ENCODE measurements at regions not wholly inside any gene's neighbourhood (a gene's known extent, or its start where the extent isn't known, plus 50 kb on each side); places are given as distances from the start of the nearest gene placed in this dataset.

DNA sequence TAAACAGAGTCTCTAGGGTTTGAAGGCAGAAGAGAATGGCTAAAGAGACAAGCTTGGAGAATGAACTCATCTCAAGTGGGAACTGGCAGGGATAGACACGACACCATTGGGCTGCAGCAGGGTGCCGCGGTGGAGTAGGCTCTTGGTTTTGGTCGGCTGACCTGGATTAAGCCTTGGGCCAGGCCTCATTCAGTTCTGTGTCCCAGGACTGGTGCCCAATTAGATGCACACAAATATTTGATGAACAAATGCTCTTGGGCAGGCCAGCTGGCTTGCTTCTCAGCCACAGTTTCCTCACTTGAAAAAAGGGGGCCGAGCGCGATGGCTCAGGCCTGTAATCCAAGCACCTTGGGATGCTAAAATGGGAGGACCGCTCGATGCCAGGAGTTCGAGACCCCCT, 53.4 kb upstream of the CITED4 start:
- H3K4me2 ChIP-seq (ENCODE audit: insufficient read depth, low read length), result no peak overlapping the region
- peaks cover 0 to 2% of the 10 kb centered on the region in 2 experiments for H3K27me3 ChIP-seq (ENCODE audit: control insufficient read depth in 2 of 2, insufficient read depth in 2 of 2, low read length in 2 of 2)
- no peak overlapping the region for H3K4me3 ChIP-seq (replicated peaks in 1 of 3; ENCODE audit: insufficient read depth in 1 of 3, low read depth in 1 of 3, low read length in 3 of 3)
- no peaks in the 10 kb centered on the region for H3K36me3 ChIP-seq (ENCODE audit: control insufficient read depth in 2 of 2, extremely low read depth in 1 of 2, insufficient read depth in 2 of 2, low read length in 2 of 2)
- no peaks in the 10 kb centered on the region for H3K9me1 ChIP-seq (replicated peaks; ENCODE audit: control insufficient read depth, extremely low read depth, insufficient read depth, low read length)
- no peaks in the 10 kb centered on the region for H3K9me3 ChIP-seq (replicated peaks; ENCODE audit: control insufficient read depth, insufficient read depth, low read length)
- FAIRE-seq, result no peak
- no TSS peak for BruUV-seq (replicated peaks)
- H3K9ac ChIP-seq (replicated peaks; ENCODE audit: extremely low read depth, insufficient read depth, low read length), result no peak overlapping the region
- no peak for DNase-seq (ENCODE audit: low read depth, low spot score)
- no peak overlapping the region for H2AFZ ChIP-seq (ENCODE audit: low read depth, low read length)
- intact Hi-C loops (cut with micrococcal nuclease) (no loop called here), dilution Hi-C loops (cut with MboI; ENCODE audit: extremely low pct_ligation_motif_present, low sequenced_read_pairs) (no loop called here)
- H4K20me1 ChIP-seq (replicated peaks; ENCODE audit: control insufficient read depth, extremely low read depth, insufficient read depth, low read length), result no peaks in the 10 kb centered on the region
- ChIA-PET POLR2A (no interaction called here), CTCF (interaction anchor here (2.1 kb wide), 1 partner anchor 33 kb away, joined by 5 read pairs; no protein-coding TSS in a partner anchor)
- no peak for TF ChIP-seq CTCF (IDR thresholded peaks at IDR 0.05; ENCODE audit: extremely low read depth in 1 of 2, insufficient read depth in 1 of 2, low read depth in 1 of 2, low read length in 2 of 2)
- no peaks in the 10 kb centered on the region for H3K4me1 ChIP-seq (ENCODE audit: control insufficient read depth, extremely low read depth, insufficient read depth, low read length)
- no peaks in the 10 kb centered on the region for H3K79me2 ChIP-seq (ENCODE audit: control insufficient read depth, insufficient read depth, low read length)
- H3K27ac ChIP-seq (ENCODE audit: insufficient read depth, low read depth, low read length), result no peak overlapping the region

DNA sequence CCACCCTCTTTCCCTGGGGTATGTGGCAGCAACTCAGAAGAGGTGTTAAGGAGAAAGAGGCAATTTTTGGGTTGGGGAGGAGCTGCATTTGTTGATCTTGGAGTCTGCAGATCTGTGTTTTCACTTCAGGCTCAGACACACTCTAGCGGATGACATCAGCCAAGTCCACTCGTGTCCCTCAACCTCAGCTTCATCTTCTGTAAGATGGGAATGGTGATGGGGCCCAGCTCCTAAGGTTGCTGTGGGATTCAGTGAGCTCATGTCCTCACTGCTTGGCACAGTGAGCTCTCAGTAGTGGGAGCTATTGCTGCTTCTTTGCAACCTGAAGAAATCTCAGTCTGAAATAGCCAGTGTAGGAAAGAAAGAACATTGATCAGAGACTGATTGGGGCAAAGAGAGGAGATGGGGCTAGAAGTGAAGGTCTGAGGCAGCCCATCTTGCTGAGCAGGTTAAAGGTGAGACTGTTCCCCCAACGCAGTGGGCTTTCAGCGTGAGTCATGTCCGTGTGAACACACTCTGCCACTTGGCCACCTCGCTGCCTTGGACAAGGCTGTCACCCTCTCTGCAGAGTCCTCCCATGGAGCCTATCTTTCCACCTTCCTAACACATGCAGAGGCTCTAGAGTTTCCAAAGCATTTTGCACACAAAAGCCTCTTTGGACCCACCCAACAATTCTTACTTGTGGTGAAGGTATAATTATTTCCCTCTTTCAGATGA, 56.0 kb upstream of the CITED4 start:
- CTCF ChIA-PET, result interaction anchor here (0.7 to 2.0 kb wide), 3 partner anchors 22 to 68 kb away, joined by 3 to 6 read pairs (median 4); no protein-coding TSS in a partner anchor
- H3K4me1 ChIP-seq (ENCODE audit: control insufficient read depth, extremely low read depth, insufficient read depth, low read length), result no peaks in the 10 kb centered on the region
- H3K9me3 ChIP-seq (replicated peaks; ENCODE audit: control insufficient read depth, insufficient read depth, low read length), result no peaks in the 10 kb centered on the region
- H3K9me1 ChIP-seq (replicated peaks; ENCODE audit: control insufficient read depth, extremely low read depth, insufficient read depth, low read length), result no peaks in the 10 kb centered on the region
- no peaks in the 10 kb centered on the region for H4K20me1 ChIP-seq (replicated peaks; ENCODE audit: control insufficient read depth, extremely low read depth, insufficient read depth, low read length)
- POLR2A ChIA-PET, result no interaction called here
- FAIRE-seq (no peak), DNase-seq (ENCODE audit: low read depth, low spot score) (no peak)
- no peaks in the 10 kb centered on the region for H3K36me3 ChIP-seq (ENCODE audit: control insufficient read depth in 2 of 2, extremely low read depth in 1 of 2, insufficient read depth in 2 of 2, low read length in 2 of 2)
- BruUV-seq (replicated peaks), result no TSS peak
- H3K79me2 ChIP-seq (ENCODE audit: control insufficient read depth, insufficient read depth, low read length), result no peaks in the 10 kb centered on the region
- no peak overlapping the region for H2AFZ ChIP-seq (ENCODE audit: low read depth, low read length)
- H3K9ac ChIP-seq (replicated peaks; ENCODE audit: extremely low read depth, insufficient read depth, low read length), result no peak overlapping the region
- TF ChIP-seq POLR2A (IDR thresholded peaks at IDR 0.05; ENCODE audit: low read depth, low read length) (no peak), MYC (IDR thresholded peaks at IDR 0.05; ENCODE audit: low read depth, low read length) (no peak), FOS (IDR thresholded peaks at IDR 0.05; ENCODE audit: borderline replicate concordance, insufficient read depth, low read length) (no peak), GATA2 (IDR thresholded peaks at IDR 0.05; ENCODE audit: insufficient read depth, insufficient read length, low read depth, low read length) (no peak), POLR2AphosphoS5 (IDR thresholded peaks at IDR 0.05; ENCODE audit: insufficient read depth, low read depth, low read length) (no peak), JUN (IDR thresholded peaks at IDR 0.05; ENCODE audit: borderline replicate concordance, insufficient read depth, insufficient read length, low read depth) (no peak), MAX (IDR thresholded peaks at IDR 0.05; ENCODE audit: insufficient read depth, insufficient read length) (no peak), EZH2 (IDR thresholded peaks at IDR 0.05; ENCODE audit: borderline replicate concordance, low read depth, low read length, severe bottlenecking) (no peak), CTCF (IDR thresholded peaks at IDR 0.05; ENCODE audit: extremely low read depth in 1 of 2, insufficient read depth in 1 of 2, low read depth in 1 of 2, low read length in 2 of 2) (no peak)
- peaks cover 2% of the 10 kb centered on the region in 2 experiments for H3K27me3 ChIP-seq (ENCODE audit: control insufficient read depth in 2 of 2, insufficient read depth in 2 of 2, low read length in 2 of 2)
- dilution Hi-C loops (cut with MboI; ENCODE audit: extremely low pct_ligation_motif_present, low sequenced_read_pairs) (no loop called here), intact Hi-C loops (cut with micrococcal nuclease) (no loop called here)
- H3K4me2 ChIP-seq (ENCODE audit: insufficient read depth, low read length), result no peak overlapping the region
- H3K4me3 ChIP-seq (replicated peaks in 1 of 3; ENCODE audit: insufficient read depth in 1 of 3, low read depth in 1 of 3, low read length in 3 of 3), result no peak overlapping the region
- no peak overlapping the region for H3K27ac ChIP-seq (ENCODE audit: insufficient read depth, low read depth, low read length)
